GM23338 (cell line): ENCODE measurements at regions not wholly inside any gene's neighbourhood (a gene's known extent, or its start where the extent isn't known, plus 50 kb on each side); places are given as distances from the start of the nearest gene placed in this dataset.

Experiments used
- ATAC-seq: fragments of 200-7000 bp; cut with Tn5 transposase; 3 replicates; pipeline ENCODE4 v1.9.1; 2020
- DNase-seq: peaks from one replicate; pipeline ENCODE4 v3.0.0-alpha.2; 2015; ENCODE audit warnings: low spot score
- H2AFZ ChIP-seq: fragments of 200-600 bp; sonication (generic); 2 replicates; pipeline ENCODE4 v1.8.0; 2016; ENCODE audit warnings: antibody characterized with exemption, mild to moderate bottlenecking, moderate library complexity
- H3F3A ChIP-seq: fragments of 200-600 bp; sonication (generic); replicated peaks from 2 replicates; pipeline ENCODE4 v1.8.0; 2017; ENCODE audit warnings: antibody characterized with exemption, mixed run types, low read depth
- H3K27ac ChIP-seq: fragments of 200-600 bp; sonication (generic); 2 replicates; pipeline ENCODE4 v1.6.1; 2016; ENCODE audit warnings: low read depth
- H3K27me3 ChIP-seq: fragments of 200-600 bp; sonication (generic); 2 replicates; pipeline ENCODE4 v1.8.0; 2016; ENCODE audit warnings: mild to moderate bottlenecking, mixed run types, moderate library complexity; ENCODE audit not compliant: insufficient read depth
- H3K36me3 ChIP-seq: fragments of 200-600 bp; sonication (generic); 2 replicates; pipeline ENCODE4 v1.8.0; 2016; ENCODE audit warnings: mild to moderate bottlenecking; ENCODE audit not compliant: insufficient read depth
- H3K4me1 ChIP-seq: fragments of 200-600 bp; sonication (generic); 2 replicates; pipeline ENCODE4 v1.8.0; 2016; ENCODE audit warnings: mild to moderate bottlenecking, moderate library complexity; ENCODE audit not compliant: insufficient read depth
- H3K4me2 ChIP-seq: fragments of 200-600 bp; sonication (generic); 2 replicates; pipeline ENCODE4 v1.7.1; 2017; ENCODE audit warnings: mixed run types
- H3K4me3 ChIP-seq: fragments of 200-600 bp; sonication (generic); 2 replicates; pipeline ENCODE4 v1.6.1; 2016; ENCODE audit warnings: mixed run types
- H3K79me2 ChIP-seq: fragments of 200-600 bp; sonication (generic); replicated peaks from 2 replicates; pipeline ENCODE4 v1.8.0; 2017; ENCODE audit warnings: mild to moderate bottlenecking; ENCODE audit not compliant: insufficient read depth
- H3K9me2 ChIP-seq: fragments of 200-600 bp; sonication (generic); 2 replicates; pipeline ENCODE4 v1.8.0; 2017; ENCODE audit not compliant: insufficient read depth
- H4K20me1 ChIP-seq: fragments of 200-600 bp; sonication (generic); replicated peaks from 2 replicates; pipeline ENCODE4 v1.8.0; 2017; ENCODE audit warnings: mild to moderate bottlenecking; ENCODE audit not compliant: insufficient read depth
- H3K27ac Mint-ChIP-seq: 2 replicates; pipeline ENCODE4 v1.8.0; 2020; ENCODE audit warnings: inconsistent platforms, mild to moderate bottlenecking, moderate library complexity, mixed read lengths
- H3K27me3 Mint-ChIP-seq: 3 replicates; pipeline ENCODE4 v1.8.0; 2022; ENCODE audit warnings: low read depth, mild to moderate bottlenecking, moderate library complexity, mixed read lengths, inconsistent platforms; ENCODE audit not compliant: insufficient read depth, poor library complexity
- H3K36me3 Mint-ChIP-seq: 3 replicates; pipeline ENCODE4 v1.8.0; 2021; ENCODE audit warnings: low read depth, mild to moderate bottlenecking, inconsistent platforms, moderate library complexity, mixed read lengths
- H3K4me1 Mint-ChIP-seq: 3 replicates; pipeline ENCODE4 v1.8.0; 2020; ENCODE audit warnings: mild to moderate bottlenecking, inconsistent platforms, mixed read lengths
- H3K4me3 Mint-ChIP-seq: 3 replicates; pipeline ENCODE4 v1.8.0; 2021; ENCODE audit warnings: moderate library complexity, mild to moderate bottlenecking, inconsistent platforms, mixed read lengths
- H3K9me3 Mint-ChIP-seq: 3 replicates; pipeline ENCODE4 v1.8.0; 2020; ENCODE audit warnings: moderate library complexity, mild to moderate bottlenecking, inconsistent platforms, mixed read lengths
- CTCF ChIP-seq, 2 experiments: fragments of 200-600 bp in 1 of 2; sonication (generic) in 1 of 2; conservative IDR thresholded peaks; 2 replicates each; pipeline versions ENCODE4 v1.5.1 to v1.6.1; 2016 to 2017; ENCODE audit warnings: antibody characterized with exemption in 2 of 2, low read depth in 2 of 2, mild to moderate bottlenecking in 2 of 2, moderate library complexity in 1 of 2
- ETS1 ChIP-seq: IDR thresholded peaks from 2 replicates; pipeline ENCODE4 v1.6.1; 2016; ENCODE audit warnings: antibody characterized with exemption
- EZH2 ChIP-seq: fragments of 200-600 bp; sonication (generic); IDR thresholded peaks from one replicate; pipeline ENCODE4 v1.8.0; 2017; ENCODE audit warnings: antibody characterized with exemption, mild to moderate bottlenecking, low read depth; ENCODE audit not compliant: unreplicated experiment
- NANOG ChIP-seq: IDR thresholded peaks from 2 replicates; pipeline ENCODE4 v1.6.1; 2016; ENCODE audit warnings: antibody characterized with exemption, borderline replicate concordance
- REST ChIP-seq: IDR thresholded peaks from one replicate; pipeline ENCODE4 v1.6.1; 2018; ENCODE audit warnings: antibody characterized with exemption; ENCODE audit not compliant: unreplicated experiment
- STAT1 ChIP-seq: IDR thresholded peaks from one replicate; pipeline ENCODE4 v1.6.1; 2016; ENCODE audit warnings: antibody characterized with exemption; ENCODE audit not compliant: unreplicated experiment
- ZNF114 ChIP-seq: fragments of 250-450 bp; sonication (Bioruptor Pico); IDR thresholded peaks from 2 replicates; pipeline ENCODE4 v1.5.0; 2020; ENCODE audit warnings: mild to moderate bottlenecking, moderate library complexity
- ZNF331 ChIP-seq: fragments of 250-450 bp; sonication (Bioruptor Pico); IDR thresholded peaks from 2 replicates; pipeline ENCODE4 v1.5.0; 2020; ENCODE audit warnings: low read depth, mild to moderate bottlenecking, moderate library complexity
- ZNF462 ChIP-seq: fragments of 250-450 bp; sonication (Bioruptor Pico); IDR thresholded peaks from 2 replicates; pipeline ENCODE4 v1.5.0; 2020; ENCODE audit warnings: mild to moderate bottlenecking, moderate library complexity

GRCh38 chr9:24731754-24732153, 186.1 kb upstream of the IZUMO3 start (continued):
- TF ChIP-seq ZNF462 (CRISPR knock-in tag), result no peak
- no peak for TF ChIP-seq ZNF331 (CRISPR knock-in tag)
- TF ChIP-seq ETS1, result no peak

- H3K9me3 Mint-ChIP-seq, result no peaks in the 10 kb centered on the region; the same call in 2 of the 3 replicates
- Histone ChIP-seq H3K9me2 (peaks cover 5% of the 10 kb centered on the region; the same call in 1 of the 2 replicates), H3K27ac (no peak overlapping the region), H3K4me3 (no peak overlapping the region), H3K79me2 (no peaks in the 10 kb centered on the region), H3K4me1 (no peaks in the 10 kb centered on the region), H2AFZ (no peak overlapping the region), H3K36me3 (no peaks in the 10 kb centered on the region), H4K20me1 (no peaks in the 10 kb centered on the region), H3F3A (no peaks in the 10 kb centered on the region), H3K4me2 (no peak overlapping the region), H3K27me3 (no peaks in the 10 kb centered on the region)
- no peak overlapping the region for H3K27ac Mint-ChIP-seq
- no peak for DNase-seq
- H3K4me1 Mint-ChIP-seq, result no peaks in the 10 kb centered on the region
- no peak for ATAC-seq
- no peaks in the 10 kb centered on the region for H3K36me3 Mint-ChIP-seq
- no peaks in the 10 kb centered on the region for H3K27me3 Mint-ChIP-seq
- no peak overlapping the region for H3K4me3 Mint-ChIP-seq
- no peak for TF ChIP-seq REST
- TF ChIP-seq CTCF (conservative IDR thresholded peaks at IDR 0.05; ENCODE audit: low read depth in 2 of 2), result no peak
- TF ChIP-seq STAT1, result no peak
- no peak for TF ChIP-seq ZNF331 (CRISPR knock-in tag)
- TF ChIP-seq EZH2, result no peak
- TF ChIP-seq ETS1, result no peak
- TF ChIP-seq ZNF114 (CRISPR knock-in tag), result no peak
- no peak for TF ChIP-seq NANOG
These were observed 175.9 kb upstream of the IZUMO3 start for GRCh38 chr9:24721621-24722020.
